OCI-LY1 (cell line): ENCODE measurements at regions not wholly inside any gene's neighbourhood (a gene's known extent, or its start where the extent isn't known, plus 50 kb on each side); places are given as distances from the start of the nearest gene placed in this dataset.

Source experiments
- H2AFZ ChIP-seq: fragments of 200-600 bp; sonication (generic), shearing (Covaris generic); 2 replicates; pipeline ENCODE4 v1.6.0; 2014; ENCODE audit warnings: antibody characterized with exemption, mild to moderate bottlenecking, low read length
- H3F3A ChIP-seq: fragments of 200-600 bp; sonication (generic), shearing (Covaris generic); 2 replicates; pipeline ENCODE4 v1.6.0; 2014; ENCODE audit warnings: mild to moderate bottlenecking, antibody characterized with exemption, low read length, moderate library complexity; ENCODE audit not compliant: insufficient read depth
- H3K27ac ChIP-seq: fragments of 200-600 bp; sonication (generic); 2 replicates; pipeline ENCODE4 v1.5.1; 2014; ENCODE audit warnings: low read length, mixed run types, mild to moderate bottlenecking, low read depth; ENCODE audit not compliant: poor library complexity, severe bottlenecking
- H3K27me3 ChIP-seq: fragments of 200-600 bp; sonication (generic); 2 replicates; pipeline ENCODE4 v1.6.0; 2014; ENCODE audit warnings: antibody characterized with exemption, mild to moderate bottlenecking, low read length, moderate library complexity; ENCODE audit not compliant: insufficient read depth
- H3K36me3 ChIP-seq: fragments of 200-600 bp; sonication (generic); 2 replicates; pipeline ENCODE4 v1.6.1; 2014; ENCODE audit warnings: mild to moderate bottlenecking, antibody characterized with exemption, low read length, moderate library complexity, mixed read lengths; ENCODE audit not compliant: insufficient read depth
- H3K4me1 ChIP-seq: fragments of 200-600 bp; sonication (generic); 2 replicates; pipeline ENCODE4 v1.5.1; 2014; ENCODE audit warnings: mild to moderate bottlenecking, low read length, moderate library complexity; ENCODE audit not compliant: insufficient read depth, severe bottlenecking
- H3K4me2 ChIP-seq: fragments of 200-600 bp; sonication (generic), shearing (Covaris generic); 2 replicates; pipeline ENCODE4 v1.6.1; 2014; ENCODE audit warnings: low read length
- H3K4me3 ChIP-seq: fragments of 200-600 bp; sonication (generic); 2 replicates; pipeline ENCODE4 v1.5.1; 2014; ENCODE audit warnings: low read length, low read depth, mild to moderate bottlenecking, mixed read lengths; ENCODE audit not compliant: poor library complexity, severe bottlenecking
- H3K79me2 ChIP-seq: fragments of 200-600 bp; shearing (Covaris generic); 2 replicates; pipeline ENCODE4 v1.6.1; 2016; ENCODE audit warnings: mixed run types, low read length, mixed read lengths; ENCODE audit not compliant: insufficient read depth
- H3K9ac ChIP-seq: fragments of 200-600 bp; sonication (generic), shearing (Covaris generic); 2 replicates; pipeline ENCODE4 v1.6.1; 2014; ENCODE audit warnings: mild to moderate bottlenecking, low read length, mixed read lengths
- H3K9me2 ChIP-seq: fragments of 200-600 bp; sonication (generic), shearing (Covaris generic); 2 replicates; pipeline ENCODE4 v1.6.1; 2014; ENCODE audit warnings: low read depth, mild to moderate bottlenecking, low read length, mixed read lengths
- H3K9me3 ChIP-seq: fragments of 200-600 bp; shearing (Covaris generic); 2 replicates; pipeline ENCODE4 v1.6.1; 2014; ENCODE audit warnings: low read length, mixed read lengths
- H4K20me1 ChIP-seq: fragments of 200-600 bp; sonication (generic), shearing (Covaris generic); 2 replicates; pipeline ENCODE4 v1.6.0; 2016; ENCODE audit warnings: mild to moderate bottlenecking, low read length; ENCODE audit not compliant: insufficient read depth
- EZH2 ChIP-seq: fragments of 200-600 bp; sonication (generic), shearing (Covaris generic); IDR thresholded peaks from 2 replicates; pipeline ENCODE4 v1.8.0; 2017; ENCODE audit warnings: borderline replicate concordance, mixed run types, mild to moderate bottlenecking, antibody characterized with exemption, low read length, moderate library complexity, mixed read lengths
- TF ChIP-seq, protein P1 (sequence below): fragments of 200-600 bp; sonication (generic), shearing (Covaris generic); IDR thresholded peaks from 2 replicates; pipeline ENCODE4 v1.5.1; 2017; ENCODE audit warnings: mild to moderate bottlenecking, antibody characterized with exemption, low read length, moderate library complexity, mixed read lengths

DNA sequence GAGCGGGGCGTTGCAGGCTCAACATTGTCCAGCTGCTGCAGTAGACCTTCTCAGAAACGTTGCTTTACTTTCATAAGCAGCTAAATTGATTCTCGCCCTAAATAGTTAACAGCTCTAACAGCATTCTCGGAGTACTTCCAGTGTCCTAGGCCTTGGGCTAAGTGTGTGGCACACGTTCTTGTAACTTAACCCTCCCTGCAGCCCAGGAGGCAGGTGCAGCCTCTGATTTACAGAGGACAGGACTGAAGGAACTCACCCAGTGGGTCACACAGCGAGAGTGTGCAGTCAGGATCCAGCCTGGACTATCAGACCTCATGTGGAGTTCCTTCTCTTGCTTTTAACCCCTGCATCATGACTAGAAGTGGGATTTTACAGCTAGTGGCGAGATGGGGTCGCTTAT is 312.8 kb upstream of the C2CD4B start:
- no peaks in the 10 kb centered on the region for H4K20me1 ChIP-seq
- H3K9me2 ChIP-seq: no peaks in the 10 kb centered on the region
- TF ChIP-seq, protein P1, sequence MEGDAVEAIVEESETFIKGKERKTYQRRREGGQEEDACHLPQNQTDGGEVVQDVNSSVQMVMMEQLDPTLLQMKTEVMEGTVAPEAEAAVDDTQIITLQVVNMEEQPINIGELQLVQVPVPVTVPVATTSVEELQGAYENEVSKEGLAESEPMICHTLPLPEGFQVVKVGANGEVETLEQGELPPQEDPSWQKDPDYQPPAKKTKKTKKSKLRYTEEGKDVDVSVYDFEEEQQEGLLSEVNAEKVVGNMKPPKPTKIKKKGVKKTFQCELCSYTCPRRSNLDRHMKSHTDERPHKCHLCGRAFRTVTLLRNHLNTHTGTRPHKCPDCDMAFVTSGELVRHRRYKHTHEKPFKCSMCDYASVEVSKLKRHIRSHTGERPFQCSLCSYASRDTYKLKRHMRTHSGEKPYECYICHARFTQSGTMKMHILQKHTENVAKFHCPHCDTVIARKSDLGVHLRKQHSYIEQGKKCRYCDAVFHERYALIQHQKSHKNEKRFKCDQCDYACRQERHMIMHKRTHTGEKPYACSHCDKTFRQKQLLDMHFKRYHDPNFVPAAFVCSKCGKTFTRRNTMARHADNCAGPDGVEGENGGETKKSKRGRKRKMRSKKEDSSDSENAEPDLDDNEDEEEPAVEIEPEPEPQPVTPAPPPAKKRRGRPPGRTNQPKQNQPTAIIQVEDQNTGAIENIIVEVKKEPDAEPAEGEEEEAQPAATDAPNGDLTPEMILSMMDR: no peak
- TF ChIP-seq EZH2: no peak
- no peaks in the 10 kb centered on the region for H3K27me3 ChIP-seq
- H3K36me3 ChIP-seq: no peaks in the 10 kb centered on the region
- H3F3A ChIP-seq: no peaks in the 10 kb centered on the region
- H3K4me1 ChIP-seq: no peaks in the 10 kb centered on the region
- no peak overlapping the region for H3K4me3 ChIP-seq
- H2AFZ ChIP-seq: no peak overlapping the region
- H3K27ac ChIP-seq: no peak overlapping the region
- H3K9me3 ChIP-seq: no peaks in the 10 kb centered on the region
- no peak overlapping the region for H3K4me2 ChIP-seq
- H3K79me2 ChIP-seq: no peaks in the 10 kb centered on the region
- no peak overlapping the region for H3K9ac ChIP-seq

DNA sequence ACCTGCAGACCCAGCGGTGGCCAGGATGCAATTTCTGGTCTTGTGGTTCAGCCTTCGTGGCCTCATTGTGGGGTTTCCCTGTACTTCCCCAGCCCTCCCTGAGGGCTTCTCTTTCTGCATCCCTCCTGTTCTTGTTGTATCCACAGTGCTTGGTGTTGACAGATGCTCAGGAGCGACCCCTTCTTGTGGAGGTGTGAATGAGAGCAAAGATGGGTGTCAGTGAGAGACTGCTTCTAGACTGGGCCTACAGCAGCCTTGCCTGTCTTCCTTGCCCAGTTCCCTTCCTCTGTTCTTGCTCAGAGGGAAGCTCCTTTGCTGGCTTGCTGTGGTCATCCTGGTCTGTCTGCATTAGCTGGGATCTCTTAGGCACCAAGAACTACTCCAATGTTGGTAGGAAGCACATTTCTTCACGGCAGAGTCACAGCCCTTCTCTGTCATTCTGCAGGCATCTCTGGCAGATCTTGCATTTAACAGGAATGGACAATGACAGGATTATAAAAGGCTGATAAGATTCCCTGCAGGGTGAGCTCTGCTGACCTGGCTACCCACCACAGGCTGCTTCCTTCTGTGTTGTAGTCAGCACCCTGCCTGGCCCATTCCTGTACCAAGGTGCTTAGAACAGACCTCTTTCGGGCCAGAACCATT is 317.8 kb upstream of the C2CD4B start:
- no peaks in the 10 kb centered on the region for H3K36me3 ChIP-seq
- TF ChIP-seq, protein P1: peak; percentile 46; the same call in 1 of the 2 replicates
- TF ChIP-seq EZH2: no peak

DNA sequence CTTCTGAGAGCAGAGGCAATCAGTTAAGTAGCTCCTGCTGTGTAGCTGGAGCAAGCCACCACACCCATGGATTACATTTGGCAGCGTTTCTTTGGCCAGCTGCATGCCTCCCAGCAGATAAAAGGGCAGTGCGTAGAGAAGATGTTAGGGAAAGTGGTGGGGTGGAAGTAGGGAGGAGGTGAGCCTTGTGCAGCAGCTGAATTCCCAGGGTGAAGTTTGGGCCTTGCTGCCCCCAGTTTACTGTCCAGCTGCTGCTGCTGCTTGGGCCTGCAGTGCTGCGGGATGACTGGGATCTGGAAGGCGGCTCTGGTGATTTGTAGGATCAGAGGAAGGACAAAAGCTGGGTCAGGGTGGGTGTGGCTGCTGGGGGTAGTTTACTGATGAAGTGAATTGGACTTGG is 318.7 kb upstream of the C2CD4B start:
- no peaks in the 10 kb centered on the region for H3F3A ChIP-seq
- no peaks in the 10 kb centered on the region for H4K20me1 ChIP-seq
- H3K9me3 ChIP-seq: no peaks in the 10 kb centered on the region
- no peak overlapping the region for H2AFZ ChIP-seq
- no peak overlapping the region for H3K4me3 ChIP-seq
- no peaks in the 10 kb centered on the region for H3K4me1 ChIP-seq
- H3K36me3 ChIP-seq: no peaks in the 10 kb centered on the region
- H3K27me3 ChIP-seq: no peaks in the 10 kb centered on the region; the same call in 1 of the 2 replicates
- no peaks in the 10 kb centered on the region for H3K9me2 ChIP-seq
- TF ChIP-seq, protein P1: no peak
- no peak for TF ChIP-seq EZH2
- H3K27ac ChIP-seq: no peak overlapping the region
- H3K4me2 ChIP-seq: no peak overlapping the region
- no peaks in the 10 kb centered on the region for H3K79me2 ChIP-seq
- H3K9ac ChIP-seq: no peak overlapping the region

More for the DNA sequence above, 317.8 kb upstream of the C2CD4B start:
- no peak overlapping the region for H3K4me2 ChIP-seq
- no peak overlapping the region for H3K4me3 ChIP-seq
- H3F3A ChIP-seq: no peaks in the 10 kb centered on the region
- no peaks in the 10 kb centered on the region; the same call in 1 of the 2 replicates for H3K27me3 ChIP-seq
- H3K9ac ChIP-seq: no peak overlapping the region
- no peaks in the 10 kb centered on the region for H3K4me1 ChIP-seq
- H3K79me2 ChIP-seq: no peaks in the 10 kb centered on the region
- H3K9me2 ChIP-seq: no peaks in the 10 kb centered on the region
- H4K20me1 ChIP-seq: no peaks in the 10 kb centered on the region
- no peak overlapping the region for H3K27ac ChIP-seq
- H2AFZ ChIP-seq: no peak overlapping the region
- no peaks in the 10 kb centered on the region for H3K9me3 ChIP-seq
